Aorta (tissue), 5 donors: ENCODE measurements at regions not wholly inside any gene's neighbourhood (a gene's known extent, or its start where the extent isn't known, plus 50 kb on each side); places are given as distances from the start of the nearest gene placed in this dataset.

Source experiments
- ATAC-seq: fragments of 200-7000 bp; cut with Tn5 transposase; one replicate; pipeline ENCODE4 v1.9.1; 2022; ENCODE audit warnings: moderate library complexity; ENCODE audit not compliant: low FRiP score
- DNase-seq, 2 donors: peaks; one replicate each; pipeline ENCODE4 v3.0.0-alpha.2; 2020
- H3K27ac ChIP-seq, 2 donors: one replicate each; pipeline ENCODE4 v1.5.1; 2013; ENCODE audit warnings: low read length in 2 of 2, mild to moderate bottlenecking in 2 of 2, moderate library complexity in 2 of 2, control low read depth in 1 of 2, inconsistent platforms in 1 of 2, low read depth in 1 of 2
- H3K27me3 ChIP-seq, 2 donors: one replicate each; pipeline ENCODE4 v1.6.1; 2013; ENCODE audit warnings: control low read depth in 1 of 2, low read length in 1 of 2, mild to moderate bottlenecking in 1 of 2, moderate library complexity in 1 of 2; ENCODE audit not compliant: insufficient read depth in 2 of 2, control insufficient read depth in 1 of 2
- H3K36me3 ChIP-seq, 2 donors: one replicate each; pipeline ENCODE4 v1.6.1; 2013; ENCODE audit warnings: control low read depth in 1 of 2, low read length in 1 of 2, mild to moderate bottlenecking in 1 of 2; ENCODE audit not compliant: insufficient read depth in 2 of 2, control insufficient read depth in 1 of 2
- H3K4me1 ChIP-seq, 2 donors: one replicate each; pipeline ENCODE4 v1.6.1; 2013; ENCODE audit warnings: low read length in 2 of 2, control low read depth in 1 of 2, mild to moderate bottlenecking in 1 of 2, moderate library complexity in 1 of 2; ENCODE audit not compliant: insufficient read depth in 2 of 2, control insufficient read depth in 1 of 2
- H3K4me3 ChIP-seq, 2 donors: one replicate each; pipeline ENCODE4 v1.5.1; 2013; ENCODE audit warnings: low read length in 2 of 2, control low read depth in 1 of 2, mild to moderate bottlenecking in 1 of 2
- H3K9me3 ChIP-seq: one replicate; pipeline ENCODE4 v1.6.1; 2013; ENCODE audit warnings: mild to moderate bottlenecking, low read length; ENCODE audit not compliant: control insufficient read depth
- WGBS, 2 donors: extraction: QIAGEN DNeasy Blood & Tissue Kit; methylation state at CpG; one replicate each; pipeline ENCODE4 v1.1.7; 2013; 5-methylcytosine and 5-hydroxymethylcytosine counted together
- intact Hi-C, 2 donors: fragments of 100-400 bp; cut with DNase I; formaldehyde crosslinking; loops; one replicate each; pipeline versions ENCODE4 v1.14.2 to v1.15.0; 2022
- donor health status: healthy with polysubstance abuse.
- donor health status: Bipolar disorder and iron deficiency.
- donor health status: DM: no; HTN: no; CAD: no.
- donor health status: DM: no; HTN: no; CAD: no.
- donor health status: DM: yes; HTN: yes; CAD: no.

GRCh38 chr9:82651474-82651873 lies 411.5 kb downstream of the RASEF start:
- WGBS, 2 donors = 74 to 88% methylated on average over 2 of the region's 2 CpGs
- ATAC-seq (no peak), DNase-seq (peak in 1 of 2 donors; percentile 17)
- H3K9me3 ChIP-seq = peaks cover 4% of the 10 kb centered on the region
- H3K36me3 ChIP-seq = no peaks in the 10 kb centered on the region
- H3K27me3 ChIP-seq = no peaks in the 10 kb centered on the region
- H3K4me1 ChIP-seq = no peaks in the 10 kb centered on the region
- intact Hi-C loops = no loop called here
- H3K27ac ChIP-seq = no peak overlapping the region
- no peak overlapping the region for H3K4me3 ChIP-seq

GRCh38 chr9:82665324-82665723 lies 397.6 kb downstream of the RASEF start:
- intact Hi-C loops = no loop called here
- H3K27me3 ChIP-seq = no peaks in the 10 kb centered on the region
- WGBS, 2 donors = 62 to 63% methylated on average over 3 of the region's 3 CpGs
- no peaks in the 10 kb centered on the region for H3K36me3 ChIP-seq
- no peaks in the 10 kb centered on the region for H3K4me1 ChIP-seq
- no peak overlapping the region for H3K4me3 ChIP-seq
- no peak for DNase-seq
- H3K9me3 ChIP-seq = peaks cover 2% of the 10 kb centered on the region
- no peak for ATAC-seq
- H3K27ac ChIP-seq = no peak overlapping the region

DNA sequence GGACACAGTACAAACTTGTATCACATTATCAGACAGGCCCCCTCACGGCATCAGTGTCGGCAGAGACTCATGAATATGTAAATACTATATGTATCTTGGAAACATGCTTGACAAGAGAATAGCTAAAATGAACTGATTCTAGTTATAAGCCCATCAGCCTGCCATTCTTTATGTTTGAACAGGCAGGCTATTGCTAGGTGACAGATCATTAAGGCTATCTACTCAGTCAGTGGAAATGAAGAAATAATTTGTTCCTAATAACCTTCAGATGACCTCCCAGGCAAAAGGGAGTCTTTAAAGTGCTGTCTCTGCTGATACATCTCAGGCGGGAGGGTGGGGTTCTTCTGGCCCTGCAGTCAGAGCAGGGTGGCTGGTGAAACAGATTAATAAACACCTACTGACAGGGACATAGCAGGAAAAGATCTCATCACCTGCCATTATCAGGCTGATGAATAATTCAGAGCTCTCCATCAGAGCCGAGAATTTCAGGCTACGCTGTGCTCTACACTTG lies 394.2 kb downstream of the RASEF start:
- WGBS, 2 donors = 79 to 85% methylated on average over 5 of the region's 5 CpGs

DNA sequence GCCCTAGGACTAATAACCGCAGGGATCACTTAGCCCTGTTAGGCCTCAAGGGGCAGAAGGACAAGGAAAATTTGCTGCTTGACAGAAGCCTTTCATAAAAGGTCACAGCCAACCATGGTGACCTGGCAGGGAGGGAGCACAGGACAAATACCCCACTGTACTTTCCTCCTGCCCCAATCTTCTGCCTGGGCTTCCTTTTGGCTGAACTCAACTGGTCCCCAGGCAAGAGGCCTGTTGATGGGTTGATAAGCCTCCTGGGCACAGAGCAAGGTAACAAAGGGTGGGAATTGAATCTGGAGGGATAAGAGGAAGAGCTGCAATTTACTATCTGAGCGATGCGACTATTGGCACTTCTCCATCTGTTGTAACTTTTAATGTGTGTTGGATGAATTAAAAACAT lies 392.9 kb downstream of the RASEF start:
- Histone ChIP-seq H3K4me3 (no peak overlapping the region), H3K27ac (no peak overlapping the region), H3K4me1 (no peaks in the 10 kb centered on the region), H3K36me3 (no peaks in the 10 kb centered on the region), H3K9me3 (peaks cover 2% of the 10 kb centered on the region), H3K27me3 (no peaks in the 10 kb centered on the region)
- 94 to 96% methylated on average over 3 of the region's 3 CpGs for WGBS, 2 donors
- ATAC-seq (no peak), DNase-seq (no peak)
- intact Hi-C loops = no loop called here

More for the DNA sequence above, 394.2 kb downstream of the RASEF start:
- Histone ChIP-seq H3K4me1 (no peaks in the 10 kb centered on the region), H3K9me3 (peaks cover 2% of the 10 kb centered on the region), H3K27ac (no peak overlapping the region), H3K27me3 (no peaks in the 10 kb centered on the region), H3K4me3 (no peak overlapping the region), H3K36me3 (no peaks in the 10 kb centered on the region)
- intact Hi-C loops = no loop called here
- ATAC-seq (no peak), DNase-seq (no peak)

- DNase-seq = no peak
- peaks cover 2% of the 10 kb centered on the region for H3K9me3 ChIP-seq
- no peak overlapping the region for H3K27ac ChIP-seq
- 71 to 81% methylated on average over 1 of the region's 1 CpG for WGBS, 2 donors
- no peaks in the 10 kb centered on the region for H3K27me3 ChIP-seq
- ATAC-seq = no peak
- H3K4me1 ChIP-seq = no peaks in the 10 kb centered on the region
- intact Hi-C loops = no loop called here
- H3K36me3 ChIP-seq = no peaks in the 10 kb centered on the region
- H3K4me3 ChIP-seq = no peak overlapping the region
These were observed 392.2 kb downstream of the RASEF start for GRCh38 chr9:82670726-82671125.

- no peaks in the 10 kb centered on the region for H3K27me3 ChIP-seq
- H3K36me3 ChIP-seq = no peaks in the 10 kb centered on the region
- ATAC-seq (no peak), DNase-seq (no peak)
- H3K4me3 ChIP-seq = no peak overlapping the region
- H3K27ac ChIP-seq = no peak overlapping the region
- 97 to 100% methylated on average over 1 of the region's 1 CpG for WGBS, 2 donors
- intact Hi-C loops = no loop called here
- no peaks in the 10 kb centered on the region for H3K4me1 ChIP-seq
- H3K9me3 ChIP-seq = peaks cover 2% of the 10 kb centered on the region
These were observed 389.7 kb downstream of the RASEF start for GRCh38 chr9:82673201-82673600.

DNA sequence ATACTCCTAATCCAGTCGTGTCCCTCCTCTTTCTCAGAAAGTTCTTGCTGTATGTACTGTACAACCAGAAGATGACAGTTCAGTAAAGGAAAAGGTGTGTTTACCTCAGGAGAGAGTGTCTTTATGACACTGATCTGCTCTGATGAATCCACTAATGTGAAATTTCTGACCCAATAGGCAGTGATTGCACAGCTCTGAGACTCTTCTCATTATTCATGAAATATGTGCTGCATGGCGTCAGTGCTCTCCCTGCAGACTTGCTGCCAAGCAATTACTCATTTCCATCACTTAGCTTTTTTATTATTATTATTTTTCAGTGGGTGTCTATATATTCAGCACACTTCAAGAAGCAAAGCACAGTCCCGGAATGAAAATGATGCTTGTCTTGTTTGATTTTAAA lies 389.0 kb downstream of the RASEF start:
- WGBS, 2 donors = 32 to 35% methylated on average over 3 of the region's 3 CpGs
- ATAC-seq = no peak
- intact Hi-C loops = no loop called here
- no peak for DNase-seq
- H3K36me3 ChIP-seq = no peaks in the 10 kb centered on the region
- peaks cover 2% of the 10 kb centered on the region for H3K9me3 ChIP-seq
- no peak overlapping the region for H3K4me3 ChIP-seq
- H3K27me3 ChIP-seq = no peaks in the 10 kb centered on the region
- no peaks in the 10 kb centered on the region for H3K4me1 ChIP-seq
- H3K27ac ChIP-seq = no peak overlapping the region

- intact Hi-C loops = no loop called here
- 51 to 68% methylated on average over 4 of the region's 4 CpGs for WGBS, 2 donors
- ATAC-seq (no peak), DNase-seq (no peak)
- Histone ChIP-seq H3K27ac (no peak overlapping the region), H3K4me1 (no peaks in the 10 kb centered on the region), H3K4me3 (no peak overlapping the region), H3K9me3 (peaks cover under 1% of the 10 kb centered on the region), H3K36me3 (no peaks in the 10 kb centered on the region), H3K27me3 (no peaks in the 10 kb centered on the region)
These were observed 387.8 kb downstream of the RASEF start for GRCh38 chr9:82675102-82675501.

DNA sequence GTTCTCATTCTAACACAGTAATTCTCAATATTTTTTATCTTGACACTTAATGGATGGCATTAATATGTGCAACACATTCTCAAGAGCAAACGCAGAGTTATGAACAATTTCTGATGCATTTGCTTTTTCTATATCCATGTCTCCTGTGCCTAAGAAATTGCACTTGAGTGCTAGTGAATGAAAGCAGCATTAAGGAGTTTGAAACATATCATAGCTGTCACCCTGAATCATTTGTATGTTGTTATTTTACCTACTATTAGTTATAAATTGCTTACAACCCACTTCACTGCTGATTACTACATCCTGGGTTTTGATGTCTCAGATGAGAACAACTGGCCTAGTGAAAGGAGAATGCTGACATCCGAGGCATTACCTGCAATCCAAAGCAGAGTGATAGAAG lies 387.3 kb downstream of the RASEF start:
- ATAC-seq (no peak), DNase-seq (no peak)
- Histone ChIP-seq H3K27me3 (no peaks in the 10 kb centered on the region), H3K27ac (no peak overlapping the region), H3K4me3 (no peak overlapping the region), H3K9me3 (peaks cover 2% of the 10 kb centered on the region), H3K36me3 (no peaks in the 10 kb centered on the region), H3K4me1 (no peaks in the 10 kb centered on the region)
- 39 to 60% methylated on average over 2 of the region's 2 CpGs for WGBS, 2 donors
- intact Hi-C loops = no loop called here
